ENCODE measurements at regions not wholly inside any gene's neighbourhood (a gene's known extent, or its start where the extent isn't known, plus 50 kb on each side); places are given as distances from the start of the nearest gene placed in this dataset.
A peak's percentile ranks its signal among the peaks of the same experiment; 100 is the strongest.

DNA sequence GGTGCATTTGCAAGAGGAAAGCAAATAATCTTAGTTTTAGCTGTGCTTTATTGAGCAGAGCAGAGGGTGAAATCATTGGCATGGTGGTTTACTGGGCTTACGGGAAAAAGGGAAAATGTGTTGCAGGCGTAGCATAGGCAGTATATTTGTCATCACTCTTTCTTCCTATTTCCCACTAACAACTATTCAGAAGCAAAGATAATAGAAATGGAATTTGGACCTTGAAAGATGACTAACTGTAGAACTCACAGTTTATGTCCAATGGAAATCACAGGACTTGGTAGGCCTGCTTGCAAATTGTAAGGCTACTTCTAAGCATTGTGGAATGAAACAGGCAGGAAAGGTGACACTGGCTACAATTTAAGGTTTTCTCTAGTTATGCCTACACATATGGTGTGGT is 611.9 kb upstream of the MAN1A1 start:
- no CpG with 5 or more reads among the region's 2 CpGs for WGBS (ENCODE audit: insufficient coverage)
- Mint-ChIP-seq H3K4me3 (no peak overlapping the region), H3K36me3 (no peaks in the 10 kb centered on the region), H3K27ac (peak overlapping the region in 1 of 7 donors; percentile 38), H3K9me3 (peaks cover 0 to 5% (median 0%) of the 10 kb centered on the region in 7 donors), H3K27me3 (ENCODE audit: low read depth in 3 of 3) (no peaks in the 10 kb centered on the region), H3K4me1 (peaks cover 5% of the 10 kb centered on the region)
- Histone ChIP-seq H3K27ac (ENCODE audit: low read depth in 1 of 2, low read length in 2 of 2) (no peak overlapping the region), H3K27me3 (ENCODE audit: control insufficient read depth in 2 of 2, insufficient read depth in 2 of 2, low read length in 2 of 2) (no peaks in the 10 kb centered on the region), H3K9me3 (replicated peaks in 1 of 2; ENCODE audit: control insufficient read depth in 1 of 2, insufficient read depth in 1 of 2, low read length in 2 of 2) (peaks cover 0 to 2% of the 10 kb centered on the region in 2 donors), H3K4me3 (replicated peaks in 1 of 3; ENCODE audit: low read depth in 2 of 3, low read length in 3 of 3) (no peak overlapping the region), H3K9ac (ENCODE audit: insufficient read depth, low read length, poor library complexity, severe bottlenecking) (no peak overlapping the region), H3K79me2 (ENCODE audit: insufficient read depth, low read length) (no peaks in the 10 kb centered on the region), H2AFZ (ENCODE audit: insufficient read depth, low read depth, low read length, poor library complexity, severe bottlenecking) (no peak overlapping the region), H4K20me1 (ENCODE audit: insufficient read depth, low read length) (no peaks in the 10 kb centered on the region), H3K4me1 (ENCODE audit: control insufficient read depth in 1 of 2, insufficient read depth in 2 of 2, low read length in 2 of 2) (no peaks in the 10 kb centered on the region), H3K36me3 (replicated peaks in 1 of 2; ENCODE audit: control insufficient read depth in 1 of 2, insufficient read depth in 2 of 2, low read length in 2 of 2) (no peaks in the 10 kb centered on the region), H3K4me2 (replicated peaks; ENCODE audit: extremely low read depth, low read length, poor library complexity, severe bottlenecking) (no peak overlapping the region)
- no peak for DNase-seq
- TF ChIP-seq CTCF (IDR thresholded peaks at IDR 0.05): no peak
- intact Hi-C loops (cut with micrococcal nuclease): no loop called here

GRCh38 chr6:119960456-119960855 is 610.9 kb upstream of the MAN1A1 start:
- no peaks in the 10 kb centered on the region for H3K36me3 Mint-ChIP-seq
- Histone ChIP-seq H3K4me2 (replicated peaks; ENCODE audit: extremely low read depth, low read length, poor library complexity, severe bottlenecking) (no peak overlapping the region), H3K79me2 (ENCODE audit: insufficient read depth, low read length) (no peaks in the 10 kb centered on the region), H3K4me3 (replicated peaks in 1 of 3; ENCODE audit: low read depth in 2 of 3, low read length in 3 of 3) (no peak overlapping the region), H4K20me1 (ENCODE audit: insufficient read depth, low read length) (no peaks in the 10 kb centered on the region), H3K4me1 (ENCODE audit: control insufficient read depth in 1 of 2, insufficient read depth in 2 of 2, low read length in 2 of 2) (no peaks in the 10 kb centered on the region), H2AFZ (ENCODE audit: insufficient read depth, low read depth, low read length, poor library complexity, severe bottlenecking) (no peak overlapping the region), H3K36me3 (replicated peaks in 1 of 2; ENCODE audit: control insufficient read depth in 1 of 2, insufficient read depth in 2 of 2, low read length in 2 of 2) (no peaks in the 10 kb centered on the region), H3K9me3 (replicated peaks in 1 of 2; ENCODE audit: control insufficient read depth in 1 of 2, insufficient read depth in 1 of 2, low read length in 2 of 2) (no peaks in the 10 kb centered on the region), H3K9ac (ENCODE audit: insufficient read depth, low read length, poor library complexity, severe bottlenecking) (no peak overlapping the region), H3K27me3 (ENCODE audit: control insufficient read depth in 2 of 2, insufficient read depth in 2 of 2, low read length in 2 of 2) (no peaks in the 10 kb centered on the region), H3K27ac (ENCODE audit: low read depth in 1 of 2, low read length in 2 of 2) (no peak overlapping the region)
- H3K4me1 Mint-ChIP-seq: peaks cover 5% of the 10 kb centered on the region
- DNase-seq: no peak
- intact Hi-C loops (cut with micrococcal nuclease): no loop called here
- H3K27me3 Mint-ChIP-seq (ENCODE audit: low read depth in 3 of 3): no peaks in the 10 kb centered on the region
- H3K27ac Mint-ChIP-seq: no peak overlapping the region
- H3K9me3 Mint-ChIP-seq: no peaks in the 10 kb centered on the region
- H3K4me3 Mint-ChIP-seq: no peak overlapping the region
- no CpG with 5 or more reads among the region's 5 CpGs for WGBS (ENCODE audit: insufficient coverage)
- TF ChIP-seq CTCF (IDR thresholded peaks at IDR 0.05): no peak
